ENCODE measurements at regions not wholly inside any gene's neighbourhood (a gene's known extent, or its start where the extent isn't known, plus 50 kb on each side); places are given as distances from the start of the nearest gene placed in this dataset.

DNA sequence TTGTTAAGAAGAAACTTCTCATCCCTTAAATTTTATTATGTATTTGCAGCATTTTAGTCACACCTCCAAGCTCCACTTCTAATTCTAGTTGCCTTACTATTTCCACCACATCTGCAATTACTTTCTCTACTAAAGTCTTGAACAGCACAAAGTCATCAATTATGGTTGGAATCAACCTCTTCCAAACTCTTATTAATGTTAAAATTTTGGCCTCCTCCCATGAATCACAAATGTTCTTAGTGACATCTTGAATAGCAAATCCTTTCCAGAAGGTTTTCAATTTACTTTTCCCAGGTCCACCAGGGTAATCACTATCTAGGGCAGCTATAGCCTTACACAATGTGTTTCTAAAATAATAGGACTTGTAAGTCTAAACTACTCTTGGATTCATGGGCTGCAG is 126.3 kb upstream of the POM121L12 start:
- no peak overlapping the region for H3K27ac ChIP-seq
- H3K4me3 ChIP-seq: no peak overlapping the region

DNA sequence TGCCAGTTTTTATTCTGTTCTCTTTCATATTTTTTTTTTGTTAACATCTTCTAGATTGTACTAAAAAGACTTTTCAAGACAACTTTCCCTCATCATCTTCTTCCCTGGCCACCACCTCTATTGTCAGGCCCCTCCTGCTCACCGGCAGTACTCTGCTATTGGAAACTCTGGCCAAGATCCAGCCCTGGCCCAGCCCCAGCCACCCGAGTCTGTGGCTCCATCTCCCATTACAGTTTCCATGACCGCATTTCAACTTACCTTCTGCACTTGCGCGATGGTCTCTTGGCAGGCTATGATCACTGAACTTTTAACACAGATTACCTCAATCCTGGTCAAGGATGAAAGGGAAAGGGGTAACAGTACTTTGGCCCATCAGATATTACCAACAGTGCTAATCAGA is 137.7 kb upstream of the POM121L12 start:
- H3K4me3 ChIP-seq: no peak overlapping the region
- H3K27ac ChIP-seq: no peak overlapping the region

- no peak overlapping the region for H3K4me3 ChIP-seq
- H3K27ac ChIP-seq: no peak overlapping the region
These were observed 138.1 kb upstream of the POM121L12 start for GRCh38 chr7:52897288-52897687.

- Histone ChIP-seq H3K4me3 (no peak overlapping the region), H3K27ac (no peak overlapping the region)
These were observed 158.2 kb upstream of the POM121L12 start for GRCh38 chr7:52877240-52877639.

GRCh38 chr7:52876402-52876801 is 159.0 kb upstream of the POM121L12 start:
- Histone ChIP-seq H3K4me3 (no peak overlapping the region), H3K27ac (no peak overlapping the region)

DNA sequence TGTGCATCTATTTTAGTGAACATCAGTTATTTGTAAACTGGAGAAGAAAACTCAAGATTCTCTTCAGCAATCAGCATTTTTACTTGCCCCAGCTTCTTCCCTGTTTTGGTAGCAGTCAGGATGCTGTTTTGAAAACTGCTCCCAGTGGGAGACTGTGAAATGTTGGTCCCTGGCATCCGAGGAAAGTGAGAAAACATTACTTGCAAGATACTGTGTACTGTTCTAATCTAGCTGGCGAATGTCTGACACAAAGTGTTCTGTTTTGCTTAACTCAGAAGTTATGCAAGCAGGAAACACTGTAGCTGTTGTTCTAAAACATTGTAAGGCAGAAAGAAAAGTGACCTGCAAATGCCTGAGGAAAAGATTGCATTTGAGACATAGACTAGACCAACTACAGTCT is 171.8 kb upstream of the POM121L12 start:
- H3K4me3 ChIP-seq: no peak overlapping the region
- H3K27ac ChIP-seq: no peak overlapping the region

DNA sequence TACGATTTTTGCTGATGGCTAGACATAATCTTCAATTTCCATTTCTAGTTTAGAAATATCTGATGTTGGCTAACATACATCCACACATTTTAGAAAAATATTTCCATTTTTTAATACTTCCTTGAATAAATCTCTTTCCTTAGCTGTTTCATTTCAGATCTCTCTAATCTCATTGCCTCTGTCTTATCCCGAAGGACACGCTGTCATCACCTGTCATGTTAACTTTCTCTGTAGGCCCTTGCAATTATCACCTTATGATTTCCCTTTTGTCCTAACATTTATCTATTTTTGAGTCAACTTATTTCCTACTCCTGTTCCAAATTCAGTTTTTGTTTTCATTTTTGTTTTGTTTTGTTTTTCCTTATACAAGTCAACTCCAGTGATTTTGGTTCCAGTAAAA is 173.1 kb upstream of the POM121L12 start:
- Histone ChIP-seq H3K4me3 (no peak overlapping the region), H3K27ac (no peak overlapping the region)

DNA sequence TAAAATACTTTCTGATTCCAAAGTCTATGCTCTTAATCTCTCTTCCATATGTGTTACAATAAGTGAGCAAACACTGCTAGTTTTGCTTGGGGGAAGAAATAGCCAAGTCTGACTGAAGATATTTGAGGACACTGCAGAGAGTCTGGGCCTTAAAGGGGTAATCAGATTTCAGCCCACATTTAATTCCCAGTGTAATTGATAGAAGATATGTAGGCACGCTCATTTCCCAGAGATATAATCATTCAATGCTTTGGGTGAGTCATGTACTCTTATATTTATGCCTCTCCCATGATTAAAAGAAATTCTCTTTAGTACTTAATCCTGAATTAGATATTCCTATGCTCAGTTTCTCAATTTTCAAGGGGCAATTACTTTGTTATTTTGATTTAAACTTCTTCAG is 178.1 kb upstream of the POM121L12 start:
- no peak overlapping the region for H3K27ac ChIP-seq
- no peak overlapping the region for H3K4me3 ChIP-seq

DNA sequence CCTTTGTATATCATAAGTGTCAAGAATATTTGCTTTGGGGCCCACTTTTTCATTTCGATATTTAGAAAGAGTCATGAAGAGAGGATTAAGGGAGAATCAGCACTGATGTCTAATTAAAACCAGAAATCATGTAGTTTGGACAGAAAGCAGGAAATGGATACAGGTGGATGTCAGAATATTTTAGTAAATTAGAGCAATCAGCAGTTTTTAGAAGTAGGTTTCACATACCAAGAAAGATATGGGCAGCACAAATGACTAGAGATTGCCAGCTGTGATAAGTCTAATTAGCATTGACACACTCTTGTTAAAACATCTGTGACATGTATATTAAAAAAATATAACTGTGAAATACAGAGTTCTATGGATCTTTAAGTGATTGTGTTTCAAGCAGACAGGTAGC is 180.8 kb upstream of the POM121L12 start:
- Histone ChIP-seq H3K27ac (no peak overlapping the region), H3K4me3 (no peak overlapping the region)

DNA sequence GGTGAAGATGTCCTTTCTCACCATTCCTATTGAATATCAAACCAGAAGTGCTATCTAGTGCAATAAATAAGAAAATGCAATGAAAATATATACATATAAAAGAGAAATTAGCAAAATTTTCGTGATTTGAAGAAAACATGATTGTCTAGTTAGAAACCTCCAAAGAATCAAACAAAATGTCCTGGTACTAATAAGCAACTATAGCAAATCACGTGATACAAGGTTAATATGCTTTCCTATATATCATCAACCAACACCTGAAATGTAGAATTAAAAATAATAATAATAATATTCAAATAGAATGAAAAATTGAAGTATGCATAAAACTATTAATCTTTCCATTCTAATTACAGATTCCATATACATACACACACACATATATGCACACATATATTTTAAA is 183.9 kb upstream of the POM121L12 start:
- Histone ChIP-seq H3K4me3 (no peak overlapping the region), H3K27ac (no peak overlapping the region)

- Histone ChIP-seq H3K27ac (no peak overlapping the region), H3K4me3 (no peak overlapping the region)
These were observed 192.0 kb upstream of the POM121L12 start for GRCh38 chr7:52843436-52843835.

DNA sequence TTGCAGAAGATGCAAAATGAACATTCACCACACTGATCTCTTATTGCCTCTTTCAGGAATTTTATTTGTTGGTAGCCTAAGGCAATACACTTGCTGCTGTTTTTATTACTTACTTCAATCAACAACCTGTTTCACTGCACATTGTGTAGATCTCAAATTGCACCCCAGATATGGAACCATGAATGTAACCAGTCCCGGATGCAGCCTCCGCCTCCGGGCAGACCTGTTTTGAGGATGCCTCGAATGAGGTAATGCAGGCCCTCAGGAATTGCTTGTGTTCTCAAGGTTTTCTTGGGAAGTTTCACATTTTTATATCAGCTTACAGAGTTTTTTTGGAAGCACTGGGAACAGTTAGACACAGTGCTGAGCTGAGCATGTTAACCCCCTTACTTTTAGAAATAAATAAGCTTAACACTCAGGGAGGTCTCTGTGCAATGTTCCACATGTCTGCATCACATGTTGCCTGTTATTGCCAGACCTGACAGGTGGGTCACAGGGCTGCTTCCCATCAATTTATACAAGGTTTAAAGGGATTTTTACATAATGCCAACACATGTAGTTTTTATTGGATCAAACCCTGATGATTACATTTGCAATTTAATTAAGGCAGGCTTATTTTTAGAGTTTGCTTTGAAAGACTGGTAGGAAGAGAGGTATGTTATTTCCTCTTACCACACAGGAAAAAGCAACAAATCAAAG is 193.1 kb upstream of the POM121L12 start:
- Histone ChIP-seq H3K4me3 (no peak overlapping the region), H3K27ac (no peak overlapping the region)

- H3K27ac ChIP-seq: no peak overlapping the region
- no peak overlapping the region for H3K4me3 ChIP-seq
These were observed 196.4 kb upstream of the POM121L12 start for GRCh38 chr7:52838981-52839411.

DNA sequence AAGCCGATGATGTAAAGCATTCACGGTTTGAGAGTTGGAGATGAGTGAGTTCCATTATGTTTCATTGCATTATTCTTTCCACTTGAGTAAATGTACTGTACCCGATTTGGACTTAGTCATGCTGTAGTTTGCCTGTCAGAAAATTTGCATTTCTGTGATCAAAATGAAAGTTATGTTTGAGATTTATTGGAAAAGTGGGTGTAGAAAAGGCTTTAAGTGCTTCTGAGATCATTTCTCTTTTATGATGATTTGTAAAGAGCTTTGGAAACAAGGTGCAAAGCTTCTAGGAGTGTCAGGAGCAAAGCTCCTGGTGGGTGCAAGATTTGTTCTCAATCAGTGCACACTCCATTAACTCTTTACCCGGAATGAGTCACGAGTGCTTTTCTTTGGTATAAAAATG is 204.1 kb upstream of the POM121L12 start:
- no peak overlapping the region for H3K4me3 ChIP-seq
- H3K27ac ChIP-seq: no peak overlapping the region

GRCh38 chr7:52830801-52831200 is 204.6 kb upstream of the POM121L12 start:
- H3K4me3 ChIP-seq: no peak overlapping the region
- no peak overlapping the region for H3K27ac ChIP-seq

- H3K27ac ChIP-seq: no peak overlapping the region
- H3K4me3 ChIP-seq: no peak overlapping the region
These were observed 208.7 kb upstream of the POM121L12 start for GRCh38 chr7:52826515-52827265.

DNA sequence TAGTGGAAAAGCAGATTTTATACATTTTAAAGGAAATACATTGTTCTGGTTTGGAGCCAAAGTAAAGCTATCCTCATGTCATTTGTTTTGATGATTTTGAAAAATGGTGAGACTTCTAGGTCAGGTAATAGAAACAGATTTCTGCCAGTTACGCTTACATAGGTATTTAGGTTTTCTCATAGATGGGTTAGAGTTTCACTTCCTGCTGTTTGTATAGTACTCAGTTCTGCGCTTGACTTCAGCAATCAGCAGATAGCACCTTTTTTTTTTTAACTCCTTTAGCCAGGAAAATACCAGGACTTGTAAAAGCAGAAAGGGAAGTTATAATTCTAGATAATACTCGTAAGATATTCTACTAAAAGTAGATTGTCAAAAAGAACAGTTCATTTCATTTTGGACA is 209.8 kb upstream of the POM121L12 start:
- Histone ChIP-seq H3K4me3 (no peak overlapping the region), H3K27ac (no peak overlapping the region)

DNA sequence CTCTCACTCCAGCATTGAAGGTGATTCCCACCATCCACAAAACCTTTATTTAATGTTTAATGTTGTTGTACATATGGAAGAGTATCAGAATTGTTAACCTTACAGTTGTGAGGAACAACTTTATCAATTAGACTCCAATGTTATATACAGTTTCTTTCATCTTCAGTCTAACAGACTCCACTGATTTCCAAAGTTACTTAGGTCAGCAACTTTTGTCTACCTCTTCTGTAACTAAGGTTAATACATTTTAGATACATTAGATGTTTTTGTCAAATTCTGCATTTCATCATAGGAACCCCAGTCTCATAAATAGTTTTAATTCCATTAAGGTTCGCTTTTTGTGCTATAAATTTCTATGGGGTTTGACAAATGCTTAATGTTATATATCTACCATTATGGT is 223.9 kb upstream of the POM121L12 start:
- H3K4me3 ChIP-seq: no peak overlapping the region
- no peak overlapping the region for H3K27ac ChIP-seq

DNA sequence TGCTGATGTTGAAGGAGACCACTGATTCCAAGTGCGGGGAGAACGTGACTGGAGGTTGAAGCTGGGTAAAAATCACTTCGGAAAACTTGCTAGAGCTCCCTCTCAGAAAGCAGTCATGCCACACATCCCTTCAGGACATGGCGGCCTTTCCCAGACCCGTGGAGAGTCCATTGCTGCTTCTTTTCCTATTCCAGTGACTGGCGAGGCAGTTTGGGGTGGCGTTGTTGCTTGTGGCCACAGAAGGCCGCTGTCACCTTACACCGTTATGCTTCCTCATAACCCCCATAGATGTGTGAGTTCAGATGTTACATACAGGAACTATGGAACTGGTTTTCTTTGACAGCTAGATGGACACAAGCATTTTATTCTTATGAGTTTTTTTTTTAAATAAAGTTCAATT is 235.6 kb upstream of the POM121L12 start:
- Histone ChIP-seq H3K27ac (no peak overlapping the region), H3K4me3 (no peak overlapping the region)

DNA sequence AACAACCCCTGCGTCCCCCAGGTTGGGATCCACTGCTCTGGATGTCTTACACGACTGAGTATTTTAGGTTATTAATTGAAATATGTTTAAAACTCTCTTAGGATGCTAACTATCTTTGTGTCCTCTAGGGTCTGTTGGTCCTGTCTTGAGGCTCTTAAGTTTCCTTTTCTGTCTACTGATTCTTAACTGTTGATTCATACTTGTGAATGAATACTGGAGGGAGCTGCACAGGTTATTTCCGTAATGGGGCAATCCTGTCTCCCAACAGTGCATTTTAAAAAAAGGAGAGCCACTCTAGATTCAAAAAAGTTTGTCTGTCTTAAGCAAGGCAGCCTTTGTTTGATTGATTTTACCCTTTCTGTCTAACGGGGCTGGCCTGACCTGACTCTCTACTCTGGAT is 237.6 kb upstream of the POM121L12 start:
- H3K27ac ChIP-seq: no peak overlapping the region
- no peak overlapping the region for H3K4me3 ChIP-seq

DNA sequence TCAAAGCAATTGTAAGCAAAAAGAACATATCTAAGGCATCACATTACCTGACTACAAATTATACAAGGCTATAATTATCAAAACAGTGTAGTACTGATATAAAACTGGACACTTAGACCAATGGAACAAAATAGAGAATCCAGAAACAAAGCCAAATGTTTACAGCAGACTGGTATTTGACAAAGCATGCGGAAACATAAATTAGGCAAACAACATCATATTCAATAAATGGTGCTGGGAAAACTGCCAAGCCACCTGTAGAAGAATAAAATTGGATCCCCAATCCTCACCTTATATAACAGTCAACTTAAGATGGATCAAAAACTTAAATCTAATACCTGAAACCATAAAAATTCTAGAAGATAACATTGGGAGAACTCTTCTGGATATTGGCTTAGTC is 240.8 kb upstream of the POM121L12 start:
- Histone ChIP-seq H3K4me3 (no peak overlapping the region), H3K27ac (no peak overlapping the region)
